Thoracic aorta (tissue), 2 donors: ENCODE measurements at regions not wholly inside any gene's neighbourhood (a gene's known extent, or its start where the extent isn't known, plus 50 kb on each side); places are given as distances from the start of the nearest gene placed in this dataset.

Source experiments
- ATAC-seq: fragments of 150-250 bp; one replicate; pipeline ENCODE4 v1.8.0; 2017; ENCODE audit warnings: low read depth; ENCODE audit not compliant: insufficient number of reproducible peaks, low FRiP score
- DNase-seq: peaks from one replicate; pipeline ENCODE4 v3.0.0-alpha.2; 2020; ENCODE audit warnings: low spot score
- H3K27ac ChIP-seq, 2 donors: fragments of 200-600 bp; sonication (generic); 1 replicate in 1 of 2; 2 replicates in 1 of 2; pipeline ENCODE4 v1.5.1; 2016; ENCODE audit warnings: mild to moderate bottlenecking in 2 of 2, moderate library complexity in 2 of 2
- H3K27me3 ChIP-seq: fragments of 200-600 bp; sonication (generic); replicated peaks from 2 replicates; pipeline ENCODE4 v1.6.0; 2016; ENCODE audit warnings: mild to moderate bottlenecking; ENCODE audit not compliant: insufficient read depth
- H3K36me3 ChIP-seq: fragments of 200-600 bp; sonication (generic); one replicate; pipeline ENCODE4 v1.5.1; 2016
- H3K4me1 ChIP-seq, 2 donors: fragments of 200-600 bp; sonication (generic); 1 replicate in 1 of 2; 2 replicates in 1 of 2; pipeline versions ENCODE4 v1.5.1 to v1.6.0; 2016; ENCODE audit warnings: low read depth in 2 of 2, mild to moderate bottlenecking in 1 of 2; ENCODE audit not compliant: control insufficient read depth in 1 of 2
- H3K4me3 ChIP-seq: fragments of 200-600 bp; sonication (generic); 2 replicates; pipeline ENCODE4 v1.5.1; 2016; ENCODE audit warnings: mild to moderate bottlenecking
- H3K9me3 ChIP-seq: fragments of 200-600 bp; sonication (generic); 2 replicates; pipeline ENCODE4 v1.5.1; 2016
- TF ChIP-seq, protein P1 (sequence below): fragments of 200-600 bp; sonication (generic); IDR thresholded peaks from one replicate; pipeline ENCODE4 v1.5.1; 2019; ENCODE audit warnings: antibody characterized with exemption

DNA sequence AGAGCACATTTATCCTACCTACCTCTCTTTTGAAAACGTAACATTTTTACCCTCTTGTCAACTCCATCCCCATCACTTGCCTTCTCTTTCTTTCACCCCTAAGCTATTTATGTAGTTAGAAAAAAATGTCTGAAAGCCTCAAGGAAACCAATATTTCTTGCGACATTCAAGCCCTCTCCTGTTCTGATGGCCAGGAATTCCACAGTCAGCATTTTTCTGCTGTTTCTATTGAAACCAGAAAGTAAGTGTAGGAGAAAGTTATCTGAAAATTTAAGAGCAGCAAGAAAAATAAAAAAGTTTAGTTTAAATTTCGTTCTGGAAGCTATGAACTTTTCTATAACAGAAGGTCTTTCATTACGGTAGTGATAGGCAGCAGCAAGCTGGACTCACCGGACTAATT, 247.6 kb upstream of the PBX1 start:
- Histone ChIP-seq H3K4me3 (no peak overlapping the region), H3K4me1 (no peaks in the 10 kb centered on the region), H3K9me3 (no peaks in the 10 kb centered on the region), H3K27me3 (no peaks in the 10 kb centered on the region), H3K36me3 (no peaks in the 10 kb centered on the region), H3K27ac (no peak overlapping the region)
- no peak for ATAC-seq
- DNase-seq = no peak
- TF ChIP-seq, protein P1, sequence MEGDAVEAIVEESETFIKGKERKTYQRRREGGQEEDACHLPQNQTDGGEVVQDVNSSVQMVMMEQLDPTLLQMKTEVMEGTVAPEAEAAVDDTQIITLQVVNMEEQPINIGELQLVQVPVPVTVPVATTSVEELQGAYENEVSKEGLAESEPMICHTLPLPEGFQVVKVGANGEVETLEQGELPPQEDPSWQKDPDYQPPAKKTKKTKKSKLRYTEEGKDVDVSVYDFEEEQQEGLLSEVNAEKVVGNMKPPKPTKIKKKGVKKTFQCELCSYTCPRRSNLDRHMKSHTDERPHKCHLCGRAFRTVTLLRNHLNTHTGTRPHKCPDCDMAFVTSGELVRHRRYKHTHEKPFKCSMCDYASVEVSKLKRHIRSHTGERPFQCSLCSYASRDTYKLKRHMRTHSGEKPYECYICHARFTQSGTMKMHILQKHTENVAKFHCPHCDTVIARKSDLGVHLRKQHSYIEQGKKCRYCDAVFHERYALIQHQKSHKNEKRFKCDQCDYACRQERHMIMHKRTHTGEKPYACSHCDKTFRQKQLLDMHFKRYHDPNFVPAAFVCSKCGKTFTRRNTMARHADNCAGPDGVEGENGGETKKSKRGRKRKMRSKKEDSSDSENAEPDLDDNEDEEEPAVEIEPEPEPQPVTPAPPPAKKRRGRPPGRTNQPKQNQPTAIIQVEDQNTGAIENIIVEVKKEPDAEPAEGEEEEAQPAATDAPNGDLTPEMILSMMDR = no peak

DNA sequence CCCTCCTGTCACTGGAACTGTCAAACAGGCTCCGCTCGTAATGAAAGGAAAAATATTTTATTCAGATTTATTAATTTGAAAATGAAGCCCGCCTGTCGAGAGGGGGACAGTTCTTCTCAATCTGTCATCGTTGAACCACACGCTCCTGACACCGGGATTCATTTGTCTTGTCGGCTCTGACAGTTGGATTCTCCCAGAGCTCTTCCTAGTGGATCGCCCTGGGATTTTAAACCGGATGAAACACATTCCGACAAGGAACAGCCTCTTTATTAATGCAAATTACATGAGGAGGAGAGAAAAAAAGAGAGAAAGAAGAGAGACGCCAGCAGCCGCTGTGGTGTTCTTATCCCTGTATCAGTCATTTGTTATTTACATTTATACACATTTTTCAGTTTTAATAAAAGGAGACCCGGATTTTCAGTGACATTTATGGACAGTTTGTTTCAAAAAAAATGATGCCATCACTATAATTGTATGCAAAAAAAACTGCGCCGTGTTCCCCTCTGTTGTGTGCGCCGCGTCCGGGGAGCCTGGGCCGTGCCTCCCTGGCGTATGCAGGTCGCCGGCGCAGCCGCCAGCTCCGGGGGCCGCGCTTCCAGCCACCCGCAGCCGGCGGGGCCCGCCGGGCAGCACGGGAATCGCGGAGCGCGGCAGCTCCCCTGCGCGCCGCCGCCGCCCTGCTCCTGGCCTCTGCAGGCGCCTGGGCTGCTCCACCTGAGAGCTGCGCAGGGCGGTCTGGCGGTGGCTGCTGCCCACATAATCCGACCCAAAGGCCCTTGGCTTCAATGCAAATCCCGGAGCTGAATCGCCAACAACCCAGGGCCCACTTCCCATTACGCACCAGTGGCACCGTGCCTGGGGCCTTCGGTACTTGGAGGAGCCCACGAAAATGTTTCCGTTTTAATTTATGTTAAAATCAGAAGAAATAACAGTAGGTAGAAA, 237.9 kb upstream of the PBX1 start:
- ATAC-seq (no peak), DNase-seq (no peak)
- no peak overlapping the region for H3K27ac ChIP-seq

DNA sequence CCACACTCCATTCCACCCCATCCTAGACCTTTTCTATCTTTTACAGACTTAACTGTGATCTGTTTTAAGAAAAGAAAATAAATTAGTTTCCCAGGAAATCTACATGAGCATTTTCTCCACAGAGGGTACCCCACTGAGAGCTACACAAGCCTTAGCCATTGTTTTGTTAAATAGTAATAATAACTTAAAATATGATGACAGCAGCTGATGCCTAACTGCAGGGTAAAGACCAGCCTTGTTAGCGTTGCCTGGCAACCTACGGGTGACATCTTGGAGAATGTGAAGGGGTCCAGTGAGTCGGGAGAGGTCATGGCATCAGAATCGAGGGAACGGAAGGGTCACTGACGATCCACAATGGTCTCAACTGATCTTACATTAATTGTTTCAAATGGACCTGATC, 233.2 kb upstream of the PBX1 start:
- Histone ChIP-seq H3K27ac (no peak overlapping the region), H3K36me3 (no peaks in the 10 kb centered on the region), H3K4me3 (no peak overlapping the region), H3K4me1 (no peaks in the 10 kb centered on the region), H3K27me3 (no peaks in the 10 kb centered on the region), H3K9me3 (no peaks in the 10 kb centered on the region)
- DNase-seq (no peak), ATAC-seq (no peak)
- TF ChIP-seq, protein P1 = no peak

More for the DNA sequence above, 237.9 kb upstream of the PBX1 start:
- no peaks in the 10 kb centered on the region for H3K9me3 ChIP-seq
- no peaks in the 10 kb centered on the region for H3K36me3 ChIP-seq
- no peaks in the 10 kb centered on the region for H3K4me1 ChIP-seq
- TF ChIP-seq, protein P1 = no peak
- H3K27me3 ChIP-seq = no peaks in the 10 kb centered on the region
- peak overlapping the region; percentile 66 for H3K4me3 ChIP-seq

DNA sequence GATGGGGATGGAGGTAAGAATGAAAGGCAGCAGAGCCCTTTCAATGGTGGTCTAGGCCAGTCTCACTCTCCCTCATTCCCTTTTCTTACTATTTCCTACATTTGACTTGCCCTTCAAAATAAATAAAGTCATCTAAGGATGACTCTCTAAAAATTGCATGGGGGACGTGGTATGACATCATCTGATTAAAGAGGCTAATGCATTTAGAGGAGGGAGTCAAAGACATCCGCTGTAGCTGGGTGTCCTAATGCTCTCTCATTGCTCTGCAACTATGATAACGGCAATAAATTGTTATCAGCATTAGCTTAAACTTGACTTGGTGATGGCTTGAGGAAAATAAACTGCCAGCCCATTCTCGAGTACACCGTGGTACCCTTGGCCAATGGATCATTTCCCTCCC, 225.6 kb upstream of the PBX1 start:
- Histone ChIP-seq H3K27me3 (no peaks in the 10 kb centered on the region), H3K27ac (no peak overlapping the region), H3K4me1 (no peaks in the 10 kb centered on the region), H3K36me3 (no peaks in the 10 kb centered on the region), H3K9me3 (no peaks in the 10 kb centered on the region), H3K4me3 (no peak overlapping the region)
- DNase-seq (no peak), ATAC-seq (no peak)
- TF ChIP-seq, protein P1 = no peak

DNA sequence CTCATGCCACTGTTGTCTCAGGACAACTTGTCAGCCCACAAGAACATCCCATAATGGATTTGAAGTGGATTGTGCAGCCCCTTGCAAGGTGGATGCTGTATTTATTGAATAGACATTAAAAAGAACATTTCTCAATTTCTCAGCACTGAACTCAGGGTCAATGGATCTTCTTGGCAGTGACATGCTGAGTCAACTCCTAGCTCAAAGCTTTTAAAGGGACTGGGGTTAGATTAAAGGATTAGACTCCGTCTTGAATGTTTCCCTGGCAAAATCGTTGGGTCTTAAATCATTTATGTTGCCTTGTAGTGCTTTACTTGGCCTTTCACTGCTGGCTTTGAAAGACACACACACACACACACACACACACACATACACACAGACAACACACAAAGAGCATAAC, 221.6 kb upstream of the PBX1 start:
- no peak for DNase-seq
- H3K4me1 ChIP-seq = no peaks in the 10 kb centered on the region
- no peaks in the 10 kb centered on the region for H3K27me3 ChIP-seq
- H3K4me3 ChIP-seq = no peak overlapping the region
- no peaks in the 10 kb centered on the region for H3K36me3 ChIP-seq
- ATAC-seq = no peak
- H3K9me3 ChIP-seq = no peaks in the 10 kb centered on the region
- H3K27ac ChIP-seq = no peak overlapping the region
- TF ChIP-seq, protein P1 = no peak
